DMS53 (cell line): ENCODE measurements at regions not wholly inside any gene's neighbourhood (a gene's known extent, or its start where the extent isn't known, plus 50 kb on each side); places are given as distances from the start of the nearest gene placed in this dataset.

Source experiments
- DNase-seq: peaks from one replicate; lab custom pipeline; 2025; lab: John Stamatoyannopoulos, UW

- DNase-seq: no peak
Observed at GRCh38 chr15:39279311-39279710, 301.6 kb upstream of the THBS1 start.

GRCh38 chr15:39281094-39281493 lies 299.8 kb upstream of the THBS1 start:
- DNase-seq: no peak

GRCh38 chr15:39282663-39283208 lies 298.1 kb upstream of the THBS1 start:
- DNase-seq: no peak

- no peak for DNase-seq
Observed at GRCh38 chr15:39283531-39283930, 297.3 kb upstream of the THBS1 start.

GRCh38 chr15:39285071-39285470 lies 295.8 kb upstream of the THBS1 start:
- DNase-seq: no peak

- DNase-seq: no peak
Observed at GRCh38 chr15:39285663-39286062, 295.2 kb upstream of the THBS1 start.

- peak; percentile 34 for DNase-seq
Observed at GRCh38 chr15:39286706-39287105, 294.2 kb upstream of the THBS1 start.

- peak; percentile 96 for DNase-seq
Observed at GRCh38 chr15:39287322-39288195, 293.3 kb upstream of the THBS1 start.

GRCh38 chr15:39290711-39291435 lies 290.0 kb upstream of the THBS1 start:
- no peak for DNase-seq

- DNase-seq: no peak
Observed at GRCh38 chr15:39291690-39292089, 289.2 kb upstream of the THBS1 start.

GRCh38 chr15:39296955-39297354 lies 283.9 kb upstream of the THBS1 start:
- DNase-seq: no peak

- peak; percentile 11 for DNase-seq
Observed at GRCh38 chr15:39298271-39298962, 282.5 kb upstream of the THBS1 start.

GRCh38 chr15:39299486-39300267 lies 281.2 kb upstream of the THBS1 start:
- DNase-seq: no peak

- DNase-seq: no peak
Observed at GRCh38 chr15:39300451-39301153, 280.3 kb upstream of the THBS1 start.

GRCh38 chr15:39301589-39301999 lies 279.3 kb upstream of the THBS1 start:
- DNase-seq: no peak

- DNase-seq: no peak
Observed at GRCh38 chr15:39302936-39303335, 277.9 kb upstream of the THBS1 start.

GRCh38 chr15:39304201-39304841 lies 276.6 kb upstream of the THBS1 start:
- no peak for DNase-seq

- no peak for DNase-seq
Observed at GRCh38 chr15:39304931-39305728, 275.7 kb upstream of the THBS1 start.

- no peak for DNase-seq
Observed at GRCh38 chr15:39310633-39311032, 270.2 kb upstream of the THBS1 start.

GRCh38 chr15:39312984-39313383 lies 267.9 kb upstream of the THBS1 start:
- DNase-seq: peak; percentile 44
